Activated CD8-positive, alpha-beta T cell treated with anti-CD3 and anti-CD28 coated beads for 36 hours (primary cell): ENCODE measurements at regions not wholly inside any gene's neighbourhood (a gene's known extent, or its start where the extent isn't known, plus 50 kb on each side); places are given as distances from the start of the nearest gene placed in this dataset.

ENCODE experiments used
- ATAC-seq: fragments of 200-7000 bp; cut with Tn5 transposase; one replicate; pipeline ENCODE4 v1.10.0; 2021; ENCODE audit warnings: mild to moderate bottlenecking, moderate library complexity
- CTCF ChIA-PET: fragments of 350-600 bp; sonication (Branson Sonifier 250); formaldehyde crosslinking; loops from one replicate; lab custom pipeline; 2021; ENCODE audit warnings: antibody characterized with exemption; lab: Charles Lee
- POLR2A ChIA-PET: fragments of 350-600 bp; sonication (Branson Sonifier 250); formaldehyde crosslinking; loops from one replicate; lab custom pipeline; 2021; ENCODE audit warnings: antibody characterized with exemption; lab: Charles Lee
- DNase-seq: peaks from one replicate; pipeline ENCODE4 v3.0.0-alpha.2; 2020
- H3K27ac Mint-ChIP-seq: one replicate; pipeline ENCODE4 v1.8.0; 2021; ENCODE audit warnings: mild to moderate bottlenecking, mixed read lengths
- H3K27me3 Mint-ChIP-seq: one replicate; pipeline ENCODE4 v1.8.0; 2021; ENCODE audit warnings: mixed read lengths
- H3K36me3 Mint-ChIP-seq: one replicate; pipeline ENCODE4 v1.8.0; 2021; ENCODE audit warnings: low read depth, mixed read lengths
- H3K4me1 Mint-ChIP-seq: one replicate; pipeline ENCODE4 v1.8.0; 2021; ENCODE audit warnings: low read depth, mixed read lengths
- H3K4me3 Mint-ChIP-seq: one replicate; pipeline ENCODE4 v1.8.0; 2021; ENCODE audit warnings: mild to moderate bottlenecking, moderate library complexity, mixed read lengths
- H3K9me3 Mint-ChIP-seq: one replicate; pipeline ENCODE4 v1.8.0; 2021; ENCODE audit warnings: mixed read lengths
- CTCF ChIP-seq: fragments of 200-600 bp; IDR thresholded peaks from one replicate; pipeline ENCODE4 v1.8.0; 2022; ENCODE audit warnings: antibody characterized with exemption, mild to moderate bottlenecking
- intact Hi-C: fragments of 100-400 bp; cut with micrococcal nuclease; formaldehyde crosslinking; loops from one replicate; pipeline ENCODE4 v1.10.0; 2022

GRCh38 chr10:109723305-109723704 lies 200.0 kb downstream of the XPNPEP1 start:
- no peak overlapping the region for H3K4me3 Mint-ChIP-seq
- DNase-seq, result no peak
- ATAC-seq, result no peak
- no peaks in the 10 kb centered on the region for H3K4me1 Mint-ChIP-seq
- TF ChIP-seq CTCF, result no peak
- H3K27ac Mint-ChIP-seq, result no peak overlapping the region
- no peaks in the 10 kb centered on the region for H3K9me3 Mint-ChIP-seq
- H3K27me3 Mint-ChIP-seq, result no peaks in the 10 kb centered on the region
- ChIA-PET POLR2A (no interaction called here), CTCF (interaction anchor here (0.8 kb wide), 1 partner anchor 16 kb away, joined by 3 read pairs; no protein-coding TSS in a partner anchor)
- intact Hi-C loops, result no loop called here
- H3K36me3 Mint-ChIP-seq, result no peaks in the 10 kb centered on the region

GRCh38 chr10:109721453-109722064 lies 201.8 kb downstream of the XPNPEP1 start:
- Mint-ChIP-seq H3K36me3 (no peaks in the 10 kb centered on the region), H3K9me3 (no peaks in the 10 kb centered on the region), H3K4me3 (no peak overlapping the region), H3K27ac (no peak overlapping the region), H3K4me1 (no peaks in the 10 kb centered on the region), H3K27me3 (peaks cover 2% of the 10 kb centered on the region)
- ChIA-PET CTCF (no interaction called here), POLR2A (no interaction called here)
- intact Hi-C loops, result no loop called here
- TF ChIP-seq CTCF, result no peak
- ATAC-seq, result no peak
- no peak for DNase-seq

GRCh38 chr10:109706026-109706560 lies 217.2 kb downstream of the XPNPEP1 start:
- TF ChIP-seq CTCF, result no peak
- Mint-ChIP-seq H3K4me3 (no peak overlapping the region), H3K27me3 (no peaks in the 10 kb centered on the region), H3K9me3 (peaks cover 2% of the 10 kb centered on the region), H3K27ac (no peak overlapping the region), H3K36me3 (no peaks in the 10 kb centered on the region), H3K4me1 (no peaks in the 10 kb centered on the region)
- no peak for ATAC-seq
- intact Hi-C loops, result no loop called here
- CTCF ChIA-PET, result no interaction called here
- DNase-seq, result no peak
- POLR2A ChIA-PET, result no interaction called here

- CTCF ChIA-PET, result no interaction called here
- no peak for TF ChIP-seq CTCF
- Mint-ChIP-seq H3K9me3 (no peaks in the 10 kb centered on the region), H3K27me3 (no peaks in the 10 kb centered on the region), H3K4me3 (no peak overlapping the region), H3K4me1 (no peaks in the 10 kb centered on the region), H3K27ac (no peak overlapping the region), H3K36me3 (no peaks in the 10 kb centered on the region)
- no peak for DNase-seq
- POLR2A ChIA-PET, result no interaction called here
- intact Hi-C loops, result no loop called here
- no peak for ATAC-seq
These were observed 221.6 kb downstream of the XPNPEP1 start for GRCh38 chr10:109701633-109702215.
